ENCODE measurements at regions not wholly inside any gene's neighbourhood (a gene's known extent, or its start where the extent isn't known, plus 50 kb on each side); places are given as distances from the start of the nearest gene placed in this dataset.
"Not testable (repeated sequence)": the region's sequence is repeated elsewhere in the genome, so short reads cannot be mapped to it uniquely, and the experiment has no call there.

DNA sequence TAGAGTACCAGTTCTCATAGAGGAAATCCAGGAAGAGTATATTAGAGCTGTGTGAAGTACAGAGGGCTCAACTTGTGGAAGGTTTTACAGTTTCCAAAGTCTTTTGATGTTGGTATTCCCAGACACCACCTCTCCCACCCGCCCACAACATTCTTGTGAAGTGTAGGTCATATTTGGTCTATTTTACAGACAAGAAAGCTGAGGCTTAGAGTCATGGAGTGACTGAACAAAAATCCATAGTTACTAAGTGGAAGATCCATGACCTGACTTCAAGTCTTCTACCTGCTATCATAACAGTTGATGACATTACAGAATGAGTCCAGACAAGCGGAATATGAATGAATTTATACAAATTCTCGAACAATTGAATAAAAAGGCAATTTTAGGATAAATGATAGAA, 187.1 kb upstream of the RPS23 start:
- Histone ChIP-seq H3K9me3 (peaks cover 0 to 10% (median 7%) of the 10 kb centered on the region in 12 donors), H3K4me1 (peaks cover 0 to 3% (median 0%) of the 10 kb centered on the region in 12 donors), H3K4me3 (no peak overlapping the region), H3K27me3 (no peaks in the 10 kb centered on the region), H3K36me3 (no peaks in the 10 kb centered on the region), H3K27ac (no peak overlapping the region)
- ATAC-seq (peak in 1 of 4 donors; percentile 28), DNase-seq (no peak)
- WGBS, 4 donors = 92 to 95% (median 94%) methylated on average over 3 of the region's 3 CpGs
- TF ChIP-seq, protein P1, sequence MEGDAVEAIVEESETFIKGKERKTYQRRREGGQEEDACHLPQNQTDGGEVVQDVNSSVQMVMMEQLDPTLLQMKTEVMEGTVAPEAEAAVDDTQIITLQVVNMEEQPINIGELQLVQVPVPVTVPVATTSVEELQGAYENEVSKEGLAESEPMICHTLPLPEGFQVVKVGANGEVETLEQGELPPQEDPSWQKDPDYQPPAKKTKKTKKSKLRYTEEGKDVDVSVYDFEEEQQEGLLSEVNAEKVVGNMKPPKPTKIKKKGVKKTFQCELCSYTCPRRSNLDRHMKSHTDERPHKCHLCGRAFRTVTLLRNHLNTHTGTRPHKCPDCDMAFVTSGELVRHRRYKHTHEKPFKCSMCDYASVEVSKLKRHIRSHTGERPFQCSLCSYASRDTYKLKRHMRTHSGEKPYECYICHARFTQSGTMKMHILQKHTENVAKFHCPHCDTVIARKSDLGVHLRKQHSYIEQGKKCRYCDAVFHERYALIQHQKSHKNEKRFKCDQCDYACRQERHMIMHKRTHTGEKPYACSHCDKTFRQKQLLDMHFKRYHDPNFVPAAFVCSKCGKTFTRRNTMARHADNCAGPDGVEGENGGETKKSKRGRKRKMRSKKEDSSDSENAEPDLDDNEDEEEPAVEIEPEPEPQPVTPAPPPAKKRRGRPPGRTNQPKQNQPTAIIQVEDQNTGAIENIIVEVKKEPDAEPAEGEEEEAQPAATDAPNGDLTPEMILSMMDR (IDR thresholded peaks at IDR 0.05) = no peak
- TF ChIP-seq POLR2A (IDR thresholded peaks at IDR 0.05) = no peak
- intact Hi-C loops (cut with DNase I) = no loop called here

DNA sequence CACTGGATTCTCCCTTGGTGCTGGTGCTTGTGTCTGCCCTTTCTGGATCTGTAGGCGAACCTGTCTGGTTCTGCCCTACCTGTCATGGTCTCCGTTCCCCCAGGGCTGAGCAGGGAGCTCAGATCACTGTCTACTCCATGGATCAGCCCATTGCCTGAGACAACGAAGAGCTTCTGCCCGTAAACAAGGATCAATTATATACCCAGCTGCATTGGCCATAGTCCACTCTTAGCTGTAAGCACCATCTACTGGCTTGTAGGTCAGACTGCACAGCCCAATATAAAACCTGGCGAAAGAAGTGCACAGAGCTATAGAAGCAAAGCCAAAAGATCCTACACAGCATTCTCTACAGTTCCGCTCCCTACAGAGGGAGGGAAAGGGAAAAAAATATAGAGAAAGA, 181.5 kb upstream of the RPS23 start:
- Histone ChIP-seq H3K4me3 (no peak overlapping the region), H3K27ac (no peak overlapping the region), H3K27me3 (no peaks in the 10 kb centered on the region), H3K9me3 (peaks cover 0 to 15% (median 7%) of the 10 kb centered on the region in 12 donors), H3K36me3 (no peaks in the 10 kb centered on the region), H3K4me1 (no peaks in the 10 kb centered on the region)
- DNase-seq (no peak), ATAC-seq (no peak)
- WGBS, 4 donors = 95 to 96% (median 96%) methylated on average over 6 of the region's 6 CpGs
- intact Hi-C loops (cut with DNase I) = loop anchor here in 1 of 10 donors (5.0 kb wide), 1 partner anchor 1028 kb away; no protein-coding TSS in a partner anchor
- TF ChIP-seq POLR2A (IDR thresholded peaks at IDR 0.05) = no peak
- TF ChIP-seq, protein P1 (IDR thresholded peaks at IDR 0.05) = no peak

DNA sequence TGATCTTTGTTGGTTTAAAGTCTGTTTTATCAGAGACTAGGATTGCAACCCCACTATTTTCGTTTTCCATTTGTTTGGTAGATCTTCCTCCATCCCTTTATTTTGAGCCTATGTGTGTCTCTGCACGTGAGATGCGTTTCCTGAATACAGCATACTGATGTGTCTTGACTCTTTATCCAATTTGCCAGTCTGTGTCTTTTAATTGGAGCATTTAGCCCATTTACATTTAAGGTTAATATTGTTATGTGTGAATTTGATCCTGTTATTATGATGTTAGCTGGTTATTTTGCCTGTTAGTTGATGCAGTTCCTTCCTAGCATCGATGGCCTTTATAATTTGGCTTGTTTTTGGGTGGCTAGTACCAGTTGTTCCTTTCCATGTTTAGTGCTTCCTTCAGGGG, 177.2 kb upstream of the RPS23 start:
- ATAC-seq; DNase-seq; H3K27ac ChIP-seq; H3K27me3 ChIP-seq; H3K36me3 ChIP-seq; H3K4me3 ChIP-seq; H3K4me1 ChIP-seq; intact Hi-C loops (cut with DNase I): not testable (repeated sequence)
- peaks cover 0 to 19% (median 0%) of the 10 kb centered on the region in 12 donors for H3K9me3 ChIP-seq
- WGBS, 4 donors = 86 to 94% (median 92%) methylated on average over 4 of the region's 4 CpGs

DNA sequence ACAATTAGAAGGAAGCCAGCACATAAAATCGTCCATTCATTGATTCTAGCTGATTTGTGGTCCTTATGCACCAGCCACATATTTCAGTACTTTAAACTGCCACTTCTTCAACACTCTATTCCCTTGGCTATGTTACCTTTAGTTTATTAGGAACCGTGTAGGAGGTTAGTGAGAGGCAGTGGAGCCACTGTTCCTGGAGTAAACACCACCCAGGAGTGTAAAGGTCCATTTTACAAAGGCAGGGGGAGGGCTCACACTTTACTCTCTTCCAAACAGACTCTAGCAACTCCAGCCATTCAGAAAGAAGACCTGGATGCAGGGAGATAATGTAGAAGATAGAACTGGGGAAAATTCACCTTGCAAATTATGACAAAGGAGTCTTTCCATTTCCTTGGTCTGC, 170.2 kb upstream of the RPS23 start:
- 45 to 55% (median 53%) methylated on average over 2 of the region's 2 CpGs for WGBS, 4 donors
- Histone ChIP-seq H3K27me3 (no peaks in the 10 kb centered on the region), H3K36me3 (no peaks in the 10 kb centered on the region), H3K4me3 (no peak overlapping the region), H3K4me1 (peaks cover 0 to 37% (median 0%) of the 10 kb centered on the region in 12 donors), H3K9me3 (peaks cover 0 to 14% (median 0%) of the 10 kb centered on the region in 12 donors), H3K27ac (no peak overlapping the region)
- intact Hi-C loops (cut with DNase I) = no loop called here
- DNase-seq (no peak), ATAC-seq (no peak)
- no peak for TF ChIP-seq POLR2A (IDR thresholded peaks at IDR 0.05)
- TF ChIP-seq, protein P1 (IDR thresholded peaks at IDR 0.05) = no peak

- Histone ChIP-seq H3K36me3 (no peaks in the 10 kb centered on the region), H3K9me3 (peaks cover 0 to 14% (median 0%) of the 10 kb centered on the region in 12 donors), H3K27ac (peak overlapping the region in 1 of 12 donors; percentile 24), H3K4me3 (no peak overlapping the region), H3K4me1 (peaks cover 0 to 37% (median 0%) of the 10 kb centered on the region in 12 donors), H3K27me3 (no peaks in the 10 kb centered on the region)
- WGBS, 4 donors = 71 to 76% (median 74%) methylated on average over 7 of the region's 7 CpGs
- TF ChIP-seq POLR2A (IDR thresholded peaks at IDR 0.05) = no peak
- TF ChIP-seq, protein P1 (IDR thresholded peaks at IDR 0.05) = no peak
- ATAC-seq (peak in 2 of 4 donors; percentile 42 to 69), DNase-seq (no peak)
- intact Hi-C loops (cut with DNase I) = no loop called here
These were observed 169.8 kb upstream of the RPS23 start for GRCh38 chr5:82447913-82448312.
